Heart left ventricle (tissue), 16 donors: ENCODE measurements at regions not wholly inside any gene's neighbourhood (a gene's known extent, or its start where the extent isn't known, plus 50 kb on each side); places are given as distances from the start of the nearest gene placed in this dataset.

Experiments
- ATAC-seq, 4 donors: fragments of 200-7000 bp; cut with Tn5 transposase; one replicate each; pipeline ENCODE4 v1.9.1; 2020 to 2022; ENCODE audit warnings: moderate library complexity in 4 of 4, mild to moderate bottlenecking in 3 of 4, moderate number of reproducible peaks in 1 of 4
- DNase-seq, 5 donors: peaks; one replicate each; pipeline ENCODE4 v3.0.0-alpha.2; 2020
- H3K27ac ChIP-seq, 12 donors: fragments of 200-600 bp; sonication (generic) in 4 of 12; one replicate each; pipeline versions ENCODE4 v1.5.0 to v1.8.0; 2016 to 2022; ENCODE audit warnings: mild to moderate bottlenecking in 2 of 12
- H3K27me3 ChIP-seq, 9 donors: fragments of 200-600 bp; sonication (generic) in 2 of 9; one replicate each; pipeline versions ENCODE4 v1.5.1 to v1.8.0; 2016 to 2022; ENCODE audit warnings: mild to moderate bottlenecking in 3 of 9
- H3K36me3 ChIP-seq, 9 donors: fragments of 200-600 bp; sonication (generic) in 2 of 9; one replicate each; pipeline versions ENCODE4 v1.5.0 to v1.8.0; 2018 to 2022; ENCODE audit warnings: mild to moderate bottlenecking in 2 of 9
- H3K4me1 ChIP-seq, 12 donors: fragments of 200-600 bp; sonication (generic) in 4 of 12; one replicate each; pipeline versions ENCODE4 v1.5.0 to v1.8.0; 2016 to 2022; ENCODE audit warnings: mild to moderate bottlenecking in 3 of 12
- H3K4me3 ChIP-seq, 12 donors: fragments of 200-600 bp; sonication (generic) in 4 of 12; one replicate each; pipeline versions ENCODE4 v1.5.0 to v1.8.0; 2017 to 2022; ENCODE audit warnings: mild to moderate bottlenecking in 9 of 12, moderate library complexity in 4 of 12
- H3K9me3 ChIP-seq, 12 donors: fragments of 200-600 bp; sonication (generic) in 4 of 12; one replicate each; pipeline versions ENCODE4 v1.5.0 to v1.8.0; 2016 to 2022; ENCODE audit warnings: mild to moderate bottlenecking in 1 of 12
- CTCF ChIP-seq, 12 donors: fragments of 200-600 bp; sonication (generic) in 4 of 12; IDR thresholded peaks; one replicate each; pipeline versions ENCODE4 v1.5.0 to v1.8.0; 2018 to 2022; ENCODE audit warnings: antibody characterized with exemption in 12 of 12, mild to moderate bottlenecking in 5 of 12
- POLR2A ChIP-seq, 2 donors: fragments of 450-650 bp; IDR thresholded peaks; one replicate each; pipeline ENCODE4 v1.6.1; 2017; ENCODE audit warnings: antibody characterized with exemption in 2 of 2, mild to moderate bottlenecking in 2 of 2, moderate library complexity in 2 of 2
- WGBS, 4 donors: extraction: QIAGEN DNeasy Blood & Tissue Kit in 2 of 4; methylation state at CpG; one replicate each; pipeline versions ENCODE4 v1.1.5 to v1.1.7; 2013 to 2018; 5-methylcytosine and 5-hydroxymethylcytosine counted together
- intact Hi-C, 10 donors: fragments of 100-400 bp; cut with DNase I; formaldehyde crosslinking; loops; one replicate each; pipeline versions ENCODE4 v1.11.1 to v1.14.2; 2022
- donor health status: ischemic (EF 13 %, LVEDD 7.1; RV severe dilation, severe dysfunction).
- donor health status: healthy with polysubstance abuse.
- donor health status: DM: no; HTN: yes; CAD: no.
- donor health status: DM: no; HTN: no; CAD: no.
- donor health status: ischemic (EF 25% LVEDD 6.9; RV normal size, moderate dysfunction).
- donor health status: ischemic (EF 25% LVEDD 5.7; RV mildly dilated, moderate dysfunction).
- donor health status: healthy.
- donor health status: DM: yes; HTN: yes; CAD: no.
- donor health status: ischemic (EF 35%, LVEDD 5.7; RV mildly dilated, moderate dysfunction).
- donor health status: nonischemic (EF 11% LVEDD 7.7; RV severe dilation, severe dysfunction).
- donor health status: DM: yes; HTN: yes; CAD: no.
- donor health status: PGD.
- donor health status: ischemic (EF 29% LVEDD 5.4; RV normal size, mild dysfunction).
- donor health status: nonischemic (EF 23%, LVEDD 6.1; RV moderate dilation, normal function).

DNA sequence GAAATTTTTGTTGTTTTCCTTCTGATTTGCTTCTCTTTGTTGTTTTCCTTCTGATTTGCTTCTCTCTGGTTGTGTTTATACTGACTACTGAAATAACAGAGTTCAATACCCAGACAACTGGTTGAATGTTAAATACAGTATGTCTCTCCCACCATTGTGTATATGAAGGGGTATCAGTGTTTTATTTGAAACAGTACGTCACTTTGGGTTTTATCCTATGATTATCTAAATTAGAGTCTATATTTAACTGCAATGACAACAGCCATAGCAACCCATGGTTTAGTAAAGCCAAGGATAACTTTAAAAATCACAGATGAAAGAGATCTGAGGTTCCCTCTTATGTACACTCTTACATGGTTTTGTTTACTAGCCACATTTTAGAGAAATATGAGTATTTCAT, 141.3 kb downstream of the GNAT3 start:
- Histone ChIP-seq H3K4me1 (no peaks in the 10 kb centered on the region), H3K27ac (no peak overlapping the region), H3K9me3 (peaks cover 0 to 9% (median under 1%) of the 10 kb centered on the region in 12 donors), H3K27me3 (no peaks in the 10 kb centered on the region), H3K36me3 (no peaks in the 10 kb centered on the region), H3K4me3 (no peak overlapping the region)
- WGBS, 4 donors = 34 to 72% (median 56%) methylated on average over 1 of the region's 1 CpG
- DNase-seq = no peak
- no peak for TF ChIP-seq CTCF (IDR thresholded peaks at IDR 0.05)
- no peak for TF ChIP-seq POLR2A (IDR thresholded peaks at IDR 0.05)
- intact Hi-C loops = no loop called here
- no peak for ATAC-seq

DNA sequence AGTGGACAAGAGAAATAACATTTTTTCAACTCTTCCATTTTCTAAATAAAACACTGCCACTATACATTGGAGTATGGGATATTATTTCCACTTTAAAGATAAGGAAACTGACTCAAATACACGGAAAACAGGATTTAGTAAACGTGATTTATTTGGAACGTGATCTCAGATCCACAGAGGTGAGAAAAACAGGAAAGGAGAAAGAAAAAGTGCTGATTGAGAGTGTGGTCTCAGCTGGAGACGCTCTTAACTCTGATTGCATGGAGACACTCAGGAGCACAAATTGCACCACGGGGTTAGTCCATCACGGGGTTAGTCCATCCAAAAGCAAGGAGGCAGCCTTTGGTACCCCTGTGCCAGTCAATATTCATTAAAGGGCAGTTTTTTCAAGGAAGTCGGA, 142.5 kb downstream of the GNAT3 start:
- no peak for TF ChIP-seq POLR2A (IDR thresholded peaks at IDR 0.05)
- TF ChIP-seq CTCF (IDR thresholded peaks at IDR 0.05) = no peak
- WGBS, 4 donors = 58 to 67% (median 61%) methylated on average over 7 of the region's 7 CpGs
- no peak for DNase-seq
- Histone ChIP-seq H3K27me3 (no peaks in the 10 kb centered on the region), H3K27ac (no peak overlapping the region), H3K4me3 (no peak overlapping the region), H3K4me1 (no peaks in the 10 kb centered on the region), H3K9me3 (peaks cover 0 to 18% (median 5%) of the 10 kb centered on the region in 12 donors), H3K36me3 (no peaks in the 10 kb centered on the region)
- intact Hi-C loops = no loop called here
- ATAC-seq = no peak

GRCh38 chr7:80362677-80363076, 149.2 kb downstream of the GNAT3 start:
- Histone ChIP-seq H3K4me3 (no peak overlapping the region), H3K36me3 (no peaks in the 10 kb centered on the region), H3K27ac (no peak overlapping the region), H3K4me1 (no peaks in the 10 kb centered on the region), H3K9me3 (peaks cover 0 to 18% (median 5%) of the 10 kb centered on the region in 12 donors), H3K27me3 (no peaks in the 10 kb centered on the region)
- ATAC-seq (no peak), DNase-seq (no peak)
- 94 to 97% (median 95%) methylated on average over 2 of the region's 2 CpGs for WGBS, 4 donors
- TF ChIP-seq CTCF (IDR thresholded peaks at IDR 0.05) (no peak), POLR2A (IDR thresholded peaks at IDR 0.05) (no peak)
- intact Hi-C loops = no loop called here

GRCh38 chr7:80362010-80362618, 149.8 kb downstream of the GNAT3 start:
- Histone ChIP-seq H3K27me3 (no peaks in the 10 kb centered on the region), H3K4me3 (no peak overlapping the region), H3K27ac (no peak overlapping the region), H3K36me3 (no peaks in the 10 kb centered on the region), H3K9me3 (peaks cover 0 to 18% (median 5%) of the 10 kb centered on the region in 12 donors), H3K4me1 (no peaks in the 10 kb centered on the region)
- 40 to 100% (median 96%) methylated on average over 1 of the region's 1 CpG for WGBS, 4 donors
- DNase-seq = no peak
- no peak for ATAC-seq
- intact Hi-C loops = no loop called here
- TF ChIP-seq POLR2A (IDR thresholded peaks at IDR 0.05) (no peak), CTCF (IDR thresholded peaks at IDR 0.05) (no peak)
